Neural cell (in vitro differentiated cells): ENCODE measurements at regions not wholly inside any gene's neighbourhood (a gene's known extent, or its start where the extent isn't known, plus 50 kb on each side); places are given as distances from the start of the nearest gene placed in this dataset.

Experiments used
- H2AFZ ChIP-seq: fragments of 200-600, 300-800 bp; sonication (generic), shearing (Covaris generic); 2 replicates; pipeline ENCODE4 v1.6.0; 2014; ENCODE audit warnings: low read depth, mild to moderate bottlenecking, antibody characterized with exemption, low read length, moderate library complexity
- H3F3A ChIP-seq: fragments of 200-600 bp; shearing (Covaris generic); 2 replicates; pipeline ENCODE4 v1.6.1; 2016; ENCODE audit warnings: mild to moderate bottlenecking, moderate library complexity, mixed read lengths, antibody characterized with exemption, low read length; ENCODE audit not compliant: insufficient read depth, poor library complexity, severe bottlenecking
- H3K27ac ChIP-seq: fragments of 200-600, 300-800 bp; sonication (generic), shearing (Covaris generic); 2 replicates; pipeline ENCODE4 v1.5.1; 2014; ENCODE audit warnings: mild to moderate bottlenecking, low read length, moderate library complexity
- H3K27me3 ChIP-seq: fragments of 300-800, 200-600 bp; sonication (generic), shearing (Covaris generic); 2 replicates; pipeline ENCODE4 v1.6.0; 2014; ENCODE audit warnings: mild to moderate bottlenecking, low read depth, low read length, moderate library complexity; ENCODE audit not compliant: insufficient read depth
- H3K36me3 ChIP-seq: fragments of 300-800, 200-600 bp; sonication (generic), shearing (Covaris generic); 2 replicates; pipeline ENCODE4 v1.5.1; 2014; ENCODE audit warnings: mild to moderate bottlenecking, antibody characterized with exemption, low read length, moderate library complexity; ENCODE audit not compliant: insufficient read depth
- H3K4me2 ChIP-seq: fragments of 300-800, 200-600 bp; sonication (generic), shearing (Covaris generic); 2 replicates; pipeline ENCODE4 v1.6.0; 2014; ENCODE audit warnings: mild to moderate bottlenecking, low read length
- H3K4me3 ChIP-seq: fragments of 300-800, 200-600 bp; sonication (generic), shearing (Covaris generic); 2 replicates; pipeline ENCODE4 v1.5.1; 2014; ENCODE audit warnings: mild to moderate bottlenecking, low read length, moderate library complexity
- H3K79me2 ChIP-seq: fragments of 200-600 bp; shearing (Covaris generic); replicated peaks from 2 replicates; pipeline ENCODE4 v1.6.0; 2014; ENCODE audit warnings: mild to moderate bottlenecking, low read length, moderate library complexity; ENCODE audit not compliant: insufficient read depth
- H3K9ac ChIP-seq: fragments of 300-800, 200-600 bp; sonication (generic), shearing (Covaris generic); 2 replicates; pipeline ENCODE4 v1.6.1; 2016; ENCODE audit warnings: mild to moderate bottlenecking, low read length, mixed read lengths
- H3K9me2 ChIP-seq: fragments of 200-600 bp; shearing (Covaris generic); 2 replicates; pipeline ENCODE4 v1.6.1; 2016; ENCODE audit warnings: mild to moderate bottlenecking, low read length, mixed read lengths; ENCODE audit not compliant: insufficient read depth
- H3K9me3 ChIP-seq: fragments of 200-600, 300-800 bp; sonication (generic), shearing (Covaris generic); 2 replicates; pipeline ENCODE4 v1.6.1; 2016; ENCODE audit warnings: mild to moderate bottlenecking, mixed run types, low read length, moderate library complexity, mixed read lengths
- H4K20me1 ChIP-seq: fragments of 200-600 bp; shearing (Covaris generic); 2 replicates; pipeline ENCODE4 v1.6.1; 2016; ENCODE audit warnings: mild to moderate bottlenecking, mixed run types; ENCODE audit not compliant: insufficient read depth
- CTCF ChIP-seq: fragments of 450-650 bp; IDR thresholded peaks from 2 replicates; pipeline ENCODE4 v1.5.1; 2014; ENCODE audit warnings: antibody characterized with exemption, mild to moderate bottlenecking, moderate library complexity; ENCODE audit not compliant: poor library complexity, severe bottlenecking
- EP300 ChIP-seq: fragments of 450-650 bp; conservative IDR thresholded peaks from 2 replicates; pipeline ENCODE4 v1.6.1; 2014; ENCODE audit warnings: antibody characterized with exemption, mild to moderate bottlenecking, moderate library complexity; ENCODE audit not compliant: poor library complexity, severe bottlenecking
- EZH2 ChIP-seq: fragments of 200-600, 300-800 bp; shearing (Covaris generic), sonication (generic); IDR thresholded peaks from 2 replicates; pipeline ENCODE4 v1.6.1; 2014; ENCODE audit warnings: antibody characterized with exemption, low read length, borderline replicate concordance, mild to moderate bottlenecking; ENCODE audit not compliant: insufficient read depth, poor library complexity, severe bottlenecking
- MXI1 ChIP-seq: fragments of 450-650 bp; conservative IDR thresholded peaks from 2 replicates; pipeline ENCODE4 v1.6.1; 2014; ENCODE audit warnings: antibody characterized with exemption, mild to moderate bottlenecking; ENCODE audit not compliant: poor library complexity, severe bottlenecking
- POLR2AphosphoS5 ChIP-seq: IDR thresholded peaks from 2 replicates; pipeline ENCODE4 v1.6.1; 2012
- RAD21 ChIP-seq: fragments of 450-650 bp; conservative IDR thresholded peaks from 2 replicates; pipeline ENCODE4 v1.6.1; 2014; ENCODE audit warnings: antibody characterized with exemption, mild to moderate bottlenecking, moderate library complexity
- REST ChIP-seq: IDR thresholded peaks from 2 replicates; pipeline ENCODE4 v1.6.1; 2012; ENCODE audit warnings: borderline replicate concordance
- SMC3 ChIP-seq: fragments of 450-650 bp; conservative IDR thresholded peaks from 2 replicates; pipeline ENCODE4 v1.6.1; 2014; ENCODE audit warnings: antibody characterized with exemption, mild to moderate bottlenecking, moderate library complexity; ENCODE audit not compliant: poor library complexity
- TAF1 ChIP-seq: IDR thresholded peaks from 2 replicates; pipeline ENCODE4 v1.6.1; 2012; ENCODE audit warnings: low read depth

- no peak overlapping the region for H3K9ac ChIP-seq
- no peaks in the 10 kb centered on the region for H3K27me3 ChIP-seq
- H3K36me3 ChIP-seq, result no peaks in the 10 kb centered on the region
- no peaks in the 10 kb centered on the region for H3F3A ChIP-seq
- H3K4me2 ChIP-seq, result no peak overlapping the region
- H4K20me1 ChIP-seq, result no peaks in the 10 kb centered on the region
- no peak for TF ChIP-seq POLR2AphosphoS5
- no peak for TF ChIP-seq CTCF
- TF ChIP-seq SMC3, result no peak
- no peak for TF ChIP-seq EZH2
- TF ChIP-seq TAF1, result no peak
- TF ChIP-seq MXI1, result no peak
- TF ChIP-seq REST, result no peak
- no peak for TF ChIP-seq RAD21
- TF ChIP-seq EP300, result no peak
- H2AFZ ChIP-seq, result no peak overlapping the region
- no peak overlapping the region for H3K4me3 ChIP-seq
- no peaks in the 10 kb centered on the region for H3K9me2 ChIP-seq
- no peak overlapping the region for H3K27ac ChIP-seq
- H3K79me2 ChIP-seq, result no peaks in the 10 kb centered on the region
- H3K9me3 ChIP-seq, result no peaks in the 10 kb centered on the region
These were observed 213.0 kb downstream of the ZIC5 start for GRCh38 chr13:99758460-99759162.

- Histone ChIP-seq H3K9ac (no peak overlapping the region), H3K27ac (no peak overlapping the region), H3K27me3 (no peaks in the 10 kb centered on the region), H3F3A (no peaks in the 10 kb centered on the region), H3K36me3 (no peaks in the 10 kb centered on the region), H3K4me3 (no peak overlapping the region), H2AFZ (no peak overlapping the region), H4K20me1 (no peaks in the 10 kb centered on the region), H3K4me2 (no peak overlapping the region), H3K9me3 (no peaks in the 10 kb centered on the region), H3K79me2 (no peaks in the 10 kb centered on the region), H3K9me2 (no peaks in the 10 kb centered on the region)
- no peak for TF ChIP-seq RAD21
These were observed 213.7 kb downstream of the ZIC5 start for GRCh38 chr13:99757756-99758459.
